GM23338 (cell line): ENCODE measurements at regions not wholly inside any gene's neighbourhood (a gene's known extent, or its start where the extent isn't known, plus 50 kb on each side); places are given as distances from the start of the nearest gene placed in this dataset.

ENCODE experiments used
- ATAC-seq: fragments of 200-7000 bp; cut with Tn5 transposase; 3 replicates; pipeline ENCODE4 v1.9.1; 2020
- DNase-seq: peaks from one replicate; pipeline ENCODE4 v3.0.0-alpha.2; 2015; ENCODE audit warnings: low spot score
- H2AFZ ChIP-seq: fragments of 200-600 bp; sonication (generic); 2 replicates; pipeline ENCODE4 v1.8.0; 2016; ENCODE audit warnings: antibody characterized with exemption, mild to moderate bottlenecking, moderate library complexity
- H3F3A ChIP-seq: fragments of 200-600 bp; sonication (generic); replicated peaks from 2 replicates; pipeline ENCODE4 v1.8.0; 2017; ENCODE audit warnings: antibody characterized with exemption, mixed run types, low read depth
- H3K27ac ChIP-seq: fragments of 200-600 bp; sonication (generic); 2 replicates; pipeline ENCODE4 v1.6.1; 2016; ENCODE audit warnings: low read depth
- H3K27me3 ChIP-seq: fragments of 200-600 bp; sonication (generic); 2 replicates; pipeline ENCODE4 v1.8.0; 2016; ENCODE audit warnings: mild to moderate bottlenecking, mixed run types, moderate library complexity; ENCODE audit not compliant: insufficient read depth
- H3K36me3 ChIP-seq: fragments of 200-600 bp; sonication (generic); 2 replicates; pipeline ENCODE4 v1.8.0; 2016; ENCODE audit warnings: mild to moderate bottlenecking; ENCODE audit not compliant: insufficient read depth
- H3K4me1 ChIP-seq: fragments of 200-600 bp; sonication (generic); 2 replicates; pipeline ENCODE4 v1.8.0; 2016; ENCODE audit warnings: mild to moderate bottlenecking, moderate library complexity; ENCODE audit not compliant: insufficient read depth
- H3K4me2 ChIP-seq: fragments of 200-600 bp; sonication (generic); 2 replicates; pipeline ENCODE4 v1.7.1; 2017; ENCODE audit warnings: mixed run types
- H3K4me3 ChIP-seq: fragments of 200-600 bp; sonication (generic); 2 replicates; pipeline ENCODE4 v1.6.1; 2016; ENCODE audit warnings: mixed run types
- H3K79me2 ChIP-seq: fragments of 200-600 bp; sonication (generic); replicated peaks from 2 replicates; pipeline ENCODE4 v1.8.0; 2017; ENCODE audit warnings: mild to moderate bottlenecking; ENCODE audit not compliant: insufficient read depth
- H3K9me2 ChIP-seq: fragments of 200-600 bp; sonication (generic); 2 replicates; pipeline ENCODE4 v1.8.0; 2017; ENCODE audit not compliant: insufficient read depth
- H4K20me1 ChIP-seq: fragments of 200-600 bp; sonication (generic); replicated peaks from 2 replicates; pipeline ENCODE4 v1.8.0; 2017; ENCODE audit warnings: mild to moderate bottlenecking; ENCODE audit not compliant: insufficient read depth
- H3K27ac Mint-ChIP-seq: 2 replicates; pipeline ENCODE4 v1.8.0; 2020; ENCODE audit warnings: inconsistent platforms, mild to moderate bottlenecking, moderate library complexity, mixed read lengths
- H3K27me3 Mint-ChIP-seq: 3 replicates; pipeline ENCODE4 v1.8.0; 2022; ENCODE audit warnings: low read depth, mild to moderate bottlenecking, moderate library complexity, mixed read lengths, inconsistent platforms; ENCODE audit not compliant: insufficient read depth, poor library complexity
- H3K36me3 Mint-ChIP-seq: 3 replicates; pipeline ENCODE4 v1.8.0; 2021; ENCODE audit warnings: low read depth, mild to moderate bottlenecking, inconsistent platforms, moderate library complexity, mixed read lengths
- H3K4me1 Mint-ChIP-seq: 3 replicates; pipeline ENCODE4 v1.8.0; 2020; ENCODE audit warnings: mild to moderate bottlenecking, inconsistent platforms, mixed read lengths
- H3K4me3 Mint-ChIP-seq: 3 replicates; pipeline ENCODE4 v1.8.0; 2021; ENCODE audit warnings: moderate library complexity, mild to moderate bottlenecking, inconsistent platforms, mixed read lengths
- H3K9me3 Mint-ChIP-seq: 3 replicates; pipeline ENCODE4 v1.8.0; 2020; ENCODE audit warnings: moderate library complexity, mild to moderate bottlenecking, inconsistent platforms, mixed read lengths
- CREB1 ChIP-seq: fragments of 250-450 bp; sonication (Bioruptor Pico); IDR thresholded peaks from 2 replicates; pipeline ENCODE4 v1.5.0; 2020; ENCODE audit warnings: low read depth, mild to moderate bottlenecking, moderate library complexity
- ETS1 ChIP-seq: IDR thresholded peaks from 2 replicates; pipeline ENCODE4 v1.6.1; 2016; ENCODE audit warnings: antibody characterized with exemption
- EZH2 ChIP-seq: fragments of 200-600 bp; sonication (generic); IDR thresholded peaks from one replicate; pipeline ENCODE4 v1.8.0; 2017; ENCODE audit warnings: antibody characterized with exemption, mild to moderate bottlenecking, low read depth; ENCODE audit not compliant: unreplicated experiment
- EZH2phosphoT487 ChIP-seq: fragments of 200-600 bp; sonication (generic); IDR thresholded peaks from one replicate; pipeline ENCODE4 v1.8.1; 2018; ENCODE audit warnings: antibody characterized with exemption; ENCODE audit not compliant: unreplicated experiment
- NANOG ChIP-seq: IDR thresholded peaks from 2 replicates; pipeline ENCODE4 v1.6.1; 2016; ENCODE audit warnings: antibody characterized with exemption, borderline replicate concordance
- POLR2AphosphoS5 ChIP-seq: IDR thresholded peaks from 2 replicates; pipeline ENCODE4 v1.6.1; 2016; ENCODE audit warnings: antibody characterized with exemption, low read depth
- REST ChIP-seq: IDR thresholded peaks from one replicate; pipeline ENCODE4 v1.6.1; 2018; ENCODE audit warnings: antibody characterized with exemption; ENCODE audit not compliant: unreplicated experiment
- STAT1 ChIP-seq: IDR thresholded peaks from one replicate; pipeline ENCODE4 v1.6.1; 2016; ENCODE audit warnings: antibody characterized with exemption; ENCODE audit not compliant: unreplicated experiment
- ZNF114 ChIP-seq: fragments of 250-450 bp; sonication (Bioruptor Pico); IDR thresholded peaks from 2 replicates; pipeline ENCODE4 v1.5.0; 2020; ENCODE audit warnings: mild to moderate bottlenecking, moderate library complexity
- ZNF331 ChIP-seq: fragments of 250-450 bp; sonication (Bioruptor Pico); IDR thresholded peaks from 2 replicates; pipeline ENCODE4 v1.5.0; 2020; ENCODE audit warnings: low read depth, mild to moderate bottlenecking, moderate library complexity
- ZNF462 ChIP-seq: fragments of 250-450 bp; sonication (Bioruptor Pico); IDR thresholded peaks from 2 replicates; pipeline ENCODE4 v1.5.0; 2020; ENCODE audit warnings: mild to moderate bottlenecking, moderate library complexity

GRCh38 chr4:41820473-41820872 lies 71.9 kb upstream of the PHOX2B start:
- Histone ChIP-seq H3K27ac (no peak overlapping the region), H3F3A (no peaks in the 10 kb centered on the region), H3K79me2 (no peaks in the 10 kb centered on the region), H3K4me2 (no peak overlapping the region), H4K20me1 (no peaks in the 10 kb centered on the region), H3K27me3 (no peaks in the 10 kb centered on the region), H3K4me1 (no peaks in the 10 kb centered on the region), H3K4me3 (no peak overlapping the region), H2AFZ (no peak overlapping the region), H3K9me2 (no peaks in the 10 kb centered on the region), H3K36me3 (no peaks in the 10 kb centered on the region)
- no peak for TF ChIP-seq STAT1
- TF ChIP-seq CREB1 (CRISPR knock-in tag): no peak
- TF ChIP-seq ZNF331 (CRISPR knock-in tag): no peak
- no peak for TF ChIP-seq ZNF462 (CRISPR knock-in tag)
- TF ChIP-seq NANOG: no peak
- no peak for TF ChIP-seq EZH2
- TF ChIP-seq REST: no peak
- TF ChIP-seq EZH2phosphoT487: no peak
- TF ChIP-seq ZNF114 (CRISPR knock-in tag): no peak
- no peak for TF ChIP-seq ETS1
- TF ChIP-seq POLR2AphosphoS5: no peak
- Mint-ChIP-seq H3K36me3 (no peaks in the 10 kb centered on the region), H3K4me3 (no peak overlapping the region), H3K27me3 (peaks cover 3% of the 10 kb centered on the region), H3K27ac (no peak overlapping the region), H3K9me3 (no peaks in the 10 kb centered on the region), H3K4me1 (no peaks in the 10 kb centered on the region)
- ATAC-seq: no peak
- no peak for DNase-seq
